ENCODE measurements at regions not wholly inside any gene's neighbourhood (a gene's known extent, or its start where the extent isn't known, plus 50 kb on each side); places are given as distances from the start of the nearest gene placed in this dataset.
"Not testable (repeated sequence)": the region's sequence is repeated elsewhere in the genome, so short reads cannot be mapped to it uniquely, and the experiment has no call there.

DNA sequence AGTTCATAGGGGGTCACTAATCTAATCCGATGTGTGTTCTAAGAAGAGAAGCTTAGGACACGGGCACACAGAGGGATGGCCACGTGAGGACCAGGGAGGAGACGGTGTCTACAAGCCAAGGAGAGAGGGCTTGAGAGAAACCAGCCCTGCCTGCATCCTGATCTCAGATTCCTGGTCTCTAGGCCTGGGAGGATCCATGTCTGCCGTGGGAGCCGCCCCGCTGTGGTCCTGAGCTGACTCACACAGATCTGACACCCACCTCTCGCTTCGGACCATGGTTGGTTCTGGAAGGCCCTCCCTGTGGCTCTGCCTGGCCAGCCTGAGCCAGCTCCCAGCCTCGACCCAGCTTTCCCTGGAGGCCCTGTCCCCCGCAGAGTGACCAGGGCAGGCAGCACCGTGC lies 136.2 kb downstream of the TMEM121 start:
- not testable (repeated sequence) for TF ChIP-seq CTCF (IDR thresholded peaks at IDR 0.05); EP300 (IDR thresholded peaks at IDR 0.05; ENCODE audit: low read depth)
